Spleen (tissue), 11 donors: ENCODE measurements at regions not wholly inside any gene's neighbourhood (a gene's known extent, or its start where the extent isn't known, plus 50 kb on each side); places are given as distances from the start of the nearest gene placed in this dataset.

Experiments
- DNase-seq: peaks from one replicate; pipeline ENCODE4 v3.0.0-alpha.2; 2020
- H3K27ac ChIP-seq, 8 donors: fragments of 200-600 bp; sonication (generic) in 7 of 8; 1 replicate in 4 of 8; 2 replicates in 4 of 8; pipeline versions ENCODE4 v1.5.0 to v1.8.0; 2016 to 2021; ENCODE audit warnings: inconsistent platforms in 4 of 8, mild to moderate bottlenecking in 4 of 8, moderate library complexity in 1 of 8
- H3K27me3 ChIP-seq, 7 donors: fragments of 200-600 bp; sonication (generic) in 6 of 7; replicated peaks in 1 of 7; 1 replicate in 4 of 7; 2 replicates in 3 of 7; pipeline versions ENCODE4 v1.5.0 to v1.8.0; 2016 to 2021; ENCODE audit warnings: inconsistent platforms in 3 of 7, mild to moderate bottlenecking in 1 of 7
- H3K36me3 ChIP-seq, 6 donors: fragments of 200-600 bp; sonication (generic) in 5 of 6; 1 replicate in 4 of 6; 2 replicates in 2 of 6; pipeline versions ENCODE4 v1.5.0 to v1.8.0; 2016 to 2021; ENCODE audit warnings: inconsistent platforms in 2 of 6
- H3K4me1 ChIP-seq, 6 donors: fragments of 200-600 bp; sonication (generic) in 5 of 6; 1 replicate in 3 of 6; 2 replicates in 3 of 6; pipeline versions ENCODE4 v1.5.0 to v1.8.0; 2016 to 2021; ENCODE audit warnings: inconsistent platforms in 3 of 6
- H3K4me3 ChIP-seq, 8 donors: fragments of 200-600 bp; sonication (generic) in 7 of 8; 1 replicate in 4 of 8; 2 replicates in 4 of 8; pipeline versions ENCODE4 v1.5.0 to v1.8.0; 2016 to 2021; ENCODE audit warnings: inconsistent platforms in 4 of 8, mild to moderate bottlenecking in 4 of 8, moderate library complexity in 2 of 8
- H3K9me3 ChIP-seq, 8 donors: fragments of 200-600 bp; sonication (generic) in 7 of 8; 1 replicate in 4 of 8; 2 replicates in 4 of 8; pipeline versions ENCODE4 v1.5.0 to v1.8.0; 2016 to 2021; ENCODE audit warnings: inconsistent platforms in 4 of 8
- CTCF ChIP-seq, 11 experiments: fragments of 200-600 bp in 7 of 11; fragments of 450-650 bp in 4 of 11; sonication (generic) in 4 of 11; IDR thresholded peaks in 8 of 11; conservative IDR thresholded peaks in 3 of 11; 1 replicate in 7 of 11; 2 replicates in 4 of 11; pipeline versions ENCODE4 v1.4.0 to v1.8.0; 2016 to 2021; ENCODE audit warnings: antibody characterized with exemption in 11 of 11, inconsistent platforms in 4 of 11, mild to moderate bottlenecking in 1 of 11
- POLR2A ChIP-seq, 3 donors: fragments of 450-650 bp; IDR thresholded peaks; one replicate each; pipeline ENCODE4 v1.5.1; 2017; ENCODE audit warnings: antibody characterized with exemption in 3 of 3, mild to moderate bottlenecking in 1 of 3
- POLR2AphosphoS5 ChIP-seq, 3 donors: sonication (generic); formaldehyde crosslinking; IDR thresholded peaks; one replicate each; pipeline ENCODE4 v1.5.1; 2017; ENCODE audit warnings: antibody characterized with exemption in 3 of 3
- WGBS, 5 donors: extraction: QIAGEN DNeasy Blood & Tissue Kit in 3 of 5; methylation state at CpG; one replicate each; pipeline versions ENCODE4 v1.1.5 to v1.1.7; 2013 to 2018; 5-methylcytosine and 5-hydroxymethylcytosine counted together
- intact Hi-C: fragments of 100-400 bp; cut with DNase I; formaldehyde crosslinking; loops from one replicate; pipeline ENCODE4 v1.15.0; 2023; ENCODE audit warnings: low total_unique reads
- donor health status: healthy with polysubstance abuse.
- donor health status: DM: no; HTN: no; CAD: no; lungs with moderate emphysema.
- donor health status: DM: no; HTN: no; CAD: no.
- donor health status: Bipolar disorder and iron deficiency.
- donor health status: healthy.
- donor health status: DM: no; HTN: no; CAD: no.
- donor health status: DM: yes; HTN: yes; CAD: no.

- DNase-seq, result no peak
- H3K9me3 ChIP-seq, result no peaks in the 10 kb centered on the region
- H3K27me3 ChIP-seq, result no peaks in the 10 kb centered on the region
- 52 to 69% (median 59%) methylated on average over 8 of the region's 8 CpGs for WGBS, 5 donors
- H3K4me3 ChIP-seq, result no peak overlapping the region
- no peak overlapping the region for H3K27ac ChIP-seq
- peaks cover 0 to 15% (median 1%) of the 10 kb centered on the region in 6 donors for H3K4me1 ChIP-seq
- TF ChIP-seq POLR2A (IDR thresholded peaks at IDR 0.05) (no peak), POLR2AphosphoS5 (IDR thresholded peaks at IDR 0.05) (peak in 1 of 3 donors; percentile 9), CTCF (IDR thresholded peaks at IDR 0.05 in 8 of 11, conservative IDR thresholded peaks at IDR 0.05 in 3 of 11) (no peak)
- H3K36me3 ChIP-seq, result no peaks in the 10 kb centered on the region
- intact Hi-C loops, result no loop called here
Observed at GRCh38 chr20:40563296-40563950, 125.6 kb downstream of the MAFB start.

DNA sequence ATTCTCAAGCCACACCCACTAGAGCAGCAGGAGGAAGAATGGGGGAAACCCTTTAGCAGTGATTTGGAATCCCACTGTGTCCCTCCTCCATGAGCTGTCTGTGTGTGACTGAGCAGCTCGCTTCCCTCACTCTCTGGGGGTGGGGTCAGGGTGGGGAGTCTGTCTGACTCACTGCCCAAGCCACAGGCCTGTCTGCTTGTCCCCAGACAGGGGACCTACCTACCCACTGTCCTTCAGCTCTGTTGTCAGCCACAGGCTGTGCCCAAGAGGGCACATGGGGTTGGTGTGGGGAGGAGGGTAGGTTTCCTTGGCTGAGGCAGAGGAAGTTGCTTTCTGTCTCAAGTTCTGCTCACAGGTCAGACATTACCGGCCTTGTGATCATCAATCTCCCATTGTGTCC, 127.0 kb downstream of the MAFB start:
- 49 to 66% (median 60%) methylated on average over 2 of the region's 2 CpGs for WGBS, 5 donors
- Histone ChIP-seq H3K4me1 (peaks cover 0 to 15% (median 1%) of the 10 kb centered on the region in 6 donors), H3K27me3 (no peaks in the 10 kb centered on the region), H3K9me3 (no peaks in the 10 kb centered on the region), H3K4me3 (no peak overlapping the region), H3K27ac (peak overlapping the region in 1 of 8 donors; percentile 7), H3K36me3 (no peaks in the 10 kb centered on the region)
- DNase-seq, result no peak
- TF ChIP-seq POLR2AphosphoS5 (IDR thresholded peaks at IDR 0.05) (no peak), CTCF (IDR thresholded peaks at IDR 0.05 in 8 of 11, conservative IDR thresholded peaks at IDR 0.05 in 3 of 11) (no peak), POLR2A (IDR thresholded peaks at IDR 0.05) (no peak)
- intact Hi-C loops, result no loop called here

GRCh38 chr20:40561187-40561586, 127.8 kb downstream of the MAFB start:
- H3K4me1 ChIP-seq, result peaks cover 0 to 15% (median 1%) of the 10 kb centered on the region in 6 donors
- no peak for TF ChIP-seq POLR2AphosphoS5 (IDR thresholded peaks at IDR 0.05)
- no peak for TF ChIP-seq POLR2A (IDR thresholded peaks at IDR 0.05)
- TF ChIP-seq CTCF (IDR thresholded peaks at IDR 0.05 in 8 of 11, conservative IDR thresholded peaks at IDR 0.05 in 3 of 11), result no peak
- H3K27me3 ChIP-seq, result no peaks in the 10 kb centered on the region
- intact Hi-C loops, result no loop called here
- H3K4me3 ChIP-seq, result no peak overlapping the region
- no peak for DNase-seq
- no peaks in the 10 kb centered on the region for H3K9me3 ChIP-seq
- no peaks in the 10 kb centered on the region for H3K36me3 ChIP-seq
- whole genome bisulfite sequencing, 5 donors, result 85 to 97% (median 92%) methylated on average over 2 to 3 of the region's 3 CpGs
- H3K27ac ChIP-seq, result no peak overlapping the region

- no peak for TF ChIP-seq POLR2AphosphoS5 (IDR thresholded peaks at IDR 0.05)
- H3K36me3 ChIP-seq, result no peaks in the 10 kb centered on the region
- DNase-seq, result no peak
- intact Hi-C loops, result no loop called here
- H3K27ac ChIP-seq, result no peak overlapping the region
- H3K9me3 ChIP-seq, result peaks cover 0 to 14% (median 4%) of the 10 kb centered on the region in 8 donors
- H3K4me1 ChIP-seq, result peaks cover 0 to 13% (median 1%) of the 10 kb centered on the region in 6 donors
- no peak overlapping the region for H3K4me3 ChIP-seq
- H3K27me3 ChIP-seq, result no peaks in the 10 kb centered on the region
Observed at GRCh38 chr20:40558212-40558611, 130.8 kb downstream of the MAFB start.
